HG02981 (cell line): ENCODE measurements at regions not wholly inside any gene's neighbourhood (a gene's known extent, or its start where the extent isn't known, plus 50 kb on each side); places are given as distances from the start of the nearest gene placed in this dataset.

Experiments
- ATAC-seq: cut with Tn5 transposase; IDR thresholded peaks from one replicate; pipeline ENCODE4 v1.9.1; 2021; ENCODE audit warnings: mild to moderate bottlenecking, moderate library complexity; ENCODE audit not compliant: unreplicated experiment

DNA sequence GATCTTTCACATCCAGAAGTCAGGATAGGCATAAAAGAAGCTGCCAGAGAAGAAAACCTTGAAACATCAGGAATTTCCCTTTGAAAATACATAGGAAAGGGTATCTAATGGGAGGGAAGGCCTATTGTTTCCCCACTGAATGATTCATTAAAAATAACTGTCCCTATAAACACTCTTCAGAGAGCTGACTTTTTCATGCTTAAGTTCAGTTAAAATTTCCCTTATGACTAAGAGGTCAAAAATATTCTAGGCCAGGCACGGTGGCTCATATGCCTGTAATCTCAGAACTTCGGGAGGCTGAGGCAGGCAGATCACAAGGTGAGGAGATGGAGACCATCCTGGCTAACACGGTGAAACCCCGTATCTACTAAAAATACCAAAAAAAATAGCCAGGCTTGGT lies 499.5 kb downstream of the ENC1 start:
- ATAC-seq = no peak

DNA sequence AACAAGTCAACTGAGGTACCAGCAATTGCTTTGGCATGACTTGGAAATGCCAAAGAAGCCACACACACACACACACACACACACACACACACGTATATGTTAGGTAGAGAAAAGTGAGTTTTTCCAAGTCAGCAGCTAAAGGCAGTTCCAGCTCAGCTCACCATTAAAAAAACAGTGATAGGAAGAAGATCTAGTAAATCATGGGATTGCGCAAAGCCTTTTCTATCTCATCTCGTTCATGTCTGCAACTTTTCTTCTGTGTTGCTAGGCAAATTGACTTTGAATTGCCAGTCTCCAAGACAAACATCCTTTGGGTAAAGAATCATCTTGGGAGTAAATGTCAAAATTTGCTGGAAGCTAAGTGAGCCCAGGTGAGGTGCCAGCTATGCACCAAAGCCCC lies 500.1 kb downstream of the ENC1 start:
- no peak for ATAC-seq

DNA sequence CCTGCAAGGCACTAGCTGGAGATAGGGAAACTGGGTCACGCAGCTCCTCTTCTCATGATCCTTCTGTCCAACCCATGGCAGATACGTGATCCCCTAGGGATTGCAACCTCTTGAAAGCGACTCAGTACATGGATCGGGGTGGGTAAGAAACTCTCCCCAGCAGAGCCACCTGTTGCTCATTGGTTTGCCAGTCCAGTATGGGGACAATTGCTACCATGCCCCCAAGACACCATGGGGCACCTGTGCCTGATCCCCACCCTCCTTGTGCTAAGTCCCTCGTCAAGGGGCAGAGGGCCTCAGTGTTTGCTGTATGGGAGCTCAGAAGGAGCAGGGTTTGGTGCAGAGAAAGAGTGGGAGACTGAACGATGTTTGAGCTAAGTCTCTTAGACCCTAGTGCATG lies 500.9 kb downstream of the ENC1 start:
- ATAC-seq = no peak

DNA sequence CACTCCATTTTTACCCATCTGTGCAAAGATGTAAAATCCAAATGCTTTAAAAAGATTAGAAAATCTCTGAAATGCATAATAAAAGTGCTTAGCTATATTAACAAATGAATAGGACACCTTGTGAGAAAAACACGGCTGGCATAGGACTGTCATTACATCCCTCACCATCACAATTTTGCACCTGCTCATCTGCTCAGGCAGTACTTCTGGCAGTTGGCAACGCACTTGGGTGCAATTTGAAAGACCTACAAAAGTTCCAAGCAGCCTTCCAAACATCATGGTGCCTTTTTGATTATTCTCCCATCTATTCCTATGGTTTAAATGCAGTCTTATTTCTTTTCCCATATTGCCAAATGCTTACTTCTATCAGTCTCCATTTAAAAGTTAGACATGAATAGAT lies 501.8 kb downstream of the ENC1 start:
- ATAC-seq = no peak

DNA sequence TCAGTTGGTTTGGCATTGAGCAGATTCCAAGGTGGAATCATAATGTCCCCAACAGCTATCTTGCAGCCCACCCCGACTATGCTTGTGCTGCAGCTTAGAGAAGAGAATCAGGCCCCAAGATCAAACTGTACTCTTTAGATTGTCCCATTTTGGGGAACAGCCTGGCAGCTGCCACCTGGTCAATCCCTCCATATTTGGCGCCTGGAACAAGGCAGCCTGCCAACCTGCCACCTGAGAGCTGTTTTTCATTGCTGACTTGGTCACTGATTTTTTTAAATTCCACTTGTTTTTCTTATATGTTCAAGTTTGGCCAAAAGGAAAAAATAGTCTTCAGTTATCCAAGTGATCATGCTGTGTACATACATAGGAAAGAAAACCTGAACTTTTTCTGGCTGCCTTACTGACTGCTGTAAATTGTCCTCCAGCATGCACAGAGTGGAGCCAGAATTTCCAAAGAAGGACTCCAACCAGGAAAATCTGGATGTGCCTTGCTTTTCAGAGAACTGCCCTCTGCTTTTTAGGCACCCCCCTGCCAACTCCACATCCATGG lies 504.2 kb downstream of the ENC1 start:
- no peak for ATAC-seq

DNA sequence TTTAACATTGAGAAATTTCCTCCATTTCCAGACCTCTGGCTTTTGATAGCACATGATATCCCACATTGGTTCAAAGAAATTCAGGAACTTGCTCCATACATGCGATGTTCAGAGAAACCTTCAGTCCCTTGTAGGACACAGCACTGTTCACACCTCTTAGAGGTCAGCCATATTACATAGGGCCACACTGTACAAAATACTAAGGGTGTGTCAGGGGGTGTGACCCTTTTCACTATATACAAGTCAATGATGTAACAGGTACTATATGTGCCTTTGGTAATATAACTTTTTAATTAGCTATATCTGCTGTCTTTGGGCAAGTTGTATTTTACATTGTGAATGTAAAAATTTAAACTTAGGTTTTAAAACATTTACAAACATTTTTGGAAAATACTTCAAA lies 505.5 kb downstream of the ENC1 start:
- ATAC-seq = no peak

DNA sequence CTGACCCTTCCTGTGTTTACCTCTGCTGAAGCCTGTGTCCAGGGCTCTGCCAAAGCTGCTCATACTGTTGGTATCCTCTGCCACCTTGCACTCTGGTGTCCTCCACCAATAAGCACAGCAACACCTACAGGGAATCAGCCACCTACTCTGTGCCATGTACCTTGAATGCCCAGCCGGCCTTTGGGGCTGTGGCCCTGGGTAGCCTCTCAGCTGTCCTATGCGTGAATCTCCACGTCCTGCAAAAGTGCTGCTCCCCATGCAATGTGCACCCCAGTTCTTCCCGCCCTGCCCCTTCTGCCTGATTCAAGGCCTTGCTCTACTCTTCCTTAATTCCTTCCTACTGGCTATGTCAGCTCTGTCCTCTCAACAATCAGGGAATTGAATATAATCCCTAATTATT lies 506.5 kb downstream of the ARHGEF28 start:
- no peak for ATAC-seq

DNA sequence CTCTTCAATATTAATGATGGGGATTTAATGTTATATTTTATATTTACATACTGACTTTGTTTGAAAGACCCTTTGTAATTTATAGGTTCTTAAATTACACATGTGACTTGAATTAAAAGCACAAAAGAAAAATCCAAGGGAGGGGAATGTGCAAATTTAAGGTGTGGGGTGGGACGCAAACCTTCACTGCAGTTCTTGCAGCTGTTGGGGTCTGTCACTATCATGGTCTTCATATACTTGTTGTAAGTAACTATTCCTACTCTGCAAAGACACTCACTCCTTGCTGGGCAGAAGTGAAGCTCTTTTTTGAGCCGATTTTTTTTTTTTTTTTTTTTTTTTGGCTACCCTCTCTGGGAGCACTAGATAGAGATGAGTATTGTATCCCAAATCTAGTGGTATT lies 505.3 kb downstream of the ARHGEF28 start:
- no peak for ATAC-seq

DNA sequence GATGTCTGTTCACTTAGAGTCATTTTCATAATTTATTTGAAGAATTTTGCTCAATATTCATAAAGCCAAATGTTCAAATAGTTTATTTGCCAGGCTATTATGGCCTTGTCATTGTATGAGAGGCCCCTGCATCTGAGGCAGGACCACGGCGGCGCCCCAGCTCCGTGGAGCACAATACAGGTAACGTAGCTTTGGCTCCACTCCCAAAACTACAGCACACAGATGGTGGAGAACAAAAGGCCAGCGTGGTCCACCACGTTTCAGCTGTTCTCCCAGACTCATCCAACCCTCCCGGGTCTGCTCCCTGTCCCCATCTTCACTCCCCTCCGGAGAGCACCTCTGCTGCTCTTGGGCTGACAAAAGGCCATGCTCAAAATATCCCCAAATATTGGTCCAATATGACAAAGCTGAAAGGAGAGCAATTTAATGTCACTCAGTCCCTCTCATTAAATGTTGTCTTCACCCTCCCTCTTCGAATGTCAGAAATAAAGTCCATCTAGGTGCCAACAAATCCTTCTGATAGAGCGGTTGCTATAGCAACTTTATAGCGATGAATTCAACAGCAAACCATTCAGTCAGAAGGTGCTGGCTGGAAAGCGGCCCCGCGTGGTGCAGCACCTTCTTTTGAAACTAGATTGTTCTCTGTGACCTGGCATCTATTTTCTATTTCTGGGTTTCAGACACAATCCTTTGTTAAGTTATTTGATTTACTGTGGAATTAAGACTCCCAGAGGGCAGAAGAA lies 504.3 kb downstream of the ARHGEF28 start:
- ATAC-seq = no peak

DNA sequence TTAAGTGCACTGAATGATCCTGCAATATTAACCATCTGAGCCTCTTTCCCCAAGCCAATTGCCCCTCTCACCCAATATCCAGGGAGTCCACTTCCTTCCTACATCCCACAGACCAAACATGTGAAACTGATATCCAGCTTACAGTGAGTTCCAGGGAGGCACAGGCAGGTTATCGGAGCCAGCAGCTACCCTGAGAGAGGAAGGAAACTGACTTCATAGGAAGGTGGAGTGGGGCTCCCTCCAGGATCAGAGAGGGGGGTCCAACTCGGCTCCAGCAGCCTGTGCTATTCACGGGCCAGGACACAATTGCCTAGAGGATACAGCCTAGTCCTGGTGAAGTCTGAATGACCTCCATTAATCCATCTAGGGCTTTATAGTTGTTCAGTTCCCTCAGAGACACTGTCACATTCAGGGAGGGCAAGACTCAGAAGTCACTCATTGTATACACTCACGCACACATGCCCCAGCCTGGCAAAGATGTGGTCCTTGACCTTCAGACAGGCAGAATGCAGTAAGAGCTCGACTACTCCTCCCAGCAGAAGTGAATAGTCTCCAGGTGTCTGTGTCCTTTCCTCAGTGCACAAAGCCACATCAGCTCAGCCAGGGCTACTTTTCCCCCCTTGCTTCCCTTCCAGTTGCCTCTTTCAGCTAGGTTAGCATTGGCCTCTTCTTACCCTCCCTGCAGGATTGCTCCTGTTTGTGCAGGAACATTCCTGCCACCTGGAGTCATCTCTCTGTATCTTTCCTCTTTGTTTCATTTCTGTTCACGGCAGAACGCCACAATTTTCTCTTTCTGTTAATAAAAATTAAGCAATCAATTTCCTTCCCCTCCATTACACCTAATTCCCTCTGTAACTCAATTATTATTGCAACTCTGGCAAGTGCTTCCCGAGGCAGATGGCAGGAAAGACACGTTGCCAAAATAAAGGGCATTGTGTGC lies 501.7 kb downstream of the ARHGEF28 start:
- no peak for ATAC-seq

DNA sequence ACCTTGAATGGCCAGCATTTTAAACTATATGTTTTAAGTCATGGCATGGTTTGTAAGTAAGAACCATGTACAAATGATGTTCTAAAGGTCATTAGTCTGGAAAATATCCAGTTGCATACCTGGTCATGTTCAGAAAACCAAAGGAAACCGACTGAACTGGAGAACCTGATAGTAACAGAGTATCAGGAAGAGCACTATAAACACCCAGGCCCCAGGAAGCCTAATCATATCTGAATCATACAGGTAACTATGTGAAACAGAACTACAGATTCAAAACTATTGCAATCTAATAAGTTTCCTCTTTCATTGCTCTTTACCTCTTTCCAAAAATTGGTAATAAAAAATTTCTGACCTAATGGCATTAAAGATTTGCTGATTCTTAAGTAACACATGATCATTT lies 500.3 kb downstream of the ARHGEF28 start:
- ATAC-seq = no peak

DNA sequence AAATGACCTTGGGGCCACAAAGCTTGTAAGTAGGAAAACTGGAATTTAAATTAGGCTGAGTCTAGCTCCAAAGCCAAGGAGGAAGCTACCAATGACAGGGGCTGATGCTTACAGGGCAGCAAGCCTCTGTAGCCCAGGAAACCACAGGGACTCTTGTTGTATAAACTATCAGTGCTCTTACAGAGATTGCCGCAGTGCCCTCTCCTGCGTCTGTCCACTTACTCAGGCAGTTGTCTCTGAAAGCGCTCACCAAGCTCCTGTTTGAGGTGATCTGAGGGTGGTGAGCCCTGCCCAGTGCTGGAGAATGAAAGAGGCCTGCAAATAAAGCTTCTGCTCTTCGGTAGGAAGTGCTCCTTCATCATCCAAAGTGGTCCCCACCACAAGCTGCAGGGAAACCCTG lies 498.8 kb downstream of the ARHGEF28 start:
- no peak for ATAC-seq

DNA sequence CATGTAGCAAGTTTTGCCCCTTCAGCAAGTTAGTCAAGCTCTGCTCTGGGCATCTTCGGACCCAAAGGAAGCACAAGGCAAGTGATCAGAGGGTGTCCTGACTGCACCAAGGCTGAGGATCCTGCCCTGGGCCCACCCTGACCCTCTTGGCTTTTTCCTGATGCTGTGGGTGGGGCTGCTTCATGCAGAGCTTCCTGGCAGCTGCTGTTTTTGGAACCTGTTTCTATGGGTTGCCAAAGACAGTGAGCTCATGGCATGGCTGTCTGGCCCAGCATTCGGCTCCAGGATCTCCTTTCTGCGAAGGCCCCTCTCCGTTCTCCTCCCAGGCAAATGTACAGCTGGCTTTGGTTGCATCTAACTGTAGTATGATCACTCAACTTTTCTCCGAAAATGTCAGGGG lies 497.9 kb downstream of the ARHGEF28 start:
- no peak for ATAC-seq

DNA sequence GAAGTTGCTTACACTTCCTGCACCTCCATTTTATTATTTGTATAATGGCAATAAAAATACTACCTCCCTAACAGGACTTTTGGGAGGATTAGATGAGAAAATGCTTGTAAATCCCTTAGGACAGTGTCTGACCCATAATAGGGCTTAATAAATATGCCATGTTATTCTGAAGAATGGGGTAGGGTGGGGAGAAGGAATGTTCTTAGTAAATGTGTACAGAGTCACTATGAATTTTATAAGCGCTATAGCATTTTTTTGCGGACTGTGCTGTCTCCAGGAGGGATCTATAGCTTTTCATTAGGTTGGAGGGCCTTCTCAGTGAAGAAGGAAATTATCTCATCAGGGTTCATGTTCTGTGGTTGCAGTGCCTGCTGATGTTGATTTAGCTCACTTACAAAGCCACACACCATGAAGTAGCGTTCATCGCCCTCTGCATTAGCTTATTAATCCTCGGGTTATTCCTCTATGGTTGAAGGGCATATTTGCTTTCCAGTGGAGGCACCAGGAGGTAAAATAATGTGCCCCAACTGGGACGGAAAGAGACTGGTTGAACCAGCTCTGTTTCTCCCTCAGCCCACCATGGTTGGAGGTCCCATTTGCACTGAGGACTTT lies 497.1 kb downstream of the ARHGEF28 start:
- ATAC-seq = no peak

DNA sequence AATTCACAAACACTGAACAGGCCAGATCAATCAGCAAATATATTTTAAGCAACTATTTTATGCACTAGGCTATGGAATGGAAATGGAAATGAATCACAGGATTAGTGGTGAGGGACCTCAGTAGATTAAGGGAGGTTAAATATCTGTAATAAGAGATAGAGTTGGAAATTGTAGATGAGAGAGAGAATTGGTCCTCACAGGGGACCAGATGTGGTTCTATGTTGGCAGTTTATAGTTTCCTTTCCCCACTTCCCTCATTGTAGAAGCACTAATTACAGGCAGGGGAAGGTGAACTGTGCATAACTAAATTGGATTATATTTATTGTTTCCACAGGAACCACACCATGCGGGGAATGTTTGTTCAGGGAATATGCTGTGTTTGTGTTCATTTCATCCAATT lies 496.2 kb downstream of the ARHGEF28 start:
- ATAC-seq = no peak

DNA sequence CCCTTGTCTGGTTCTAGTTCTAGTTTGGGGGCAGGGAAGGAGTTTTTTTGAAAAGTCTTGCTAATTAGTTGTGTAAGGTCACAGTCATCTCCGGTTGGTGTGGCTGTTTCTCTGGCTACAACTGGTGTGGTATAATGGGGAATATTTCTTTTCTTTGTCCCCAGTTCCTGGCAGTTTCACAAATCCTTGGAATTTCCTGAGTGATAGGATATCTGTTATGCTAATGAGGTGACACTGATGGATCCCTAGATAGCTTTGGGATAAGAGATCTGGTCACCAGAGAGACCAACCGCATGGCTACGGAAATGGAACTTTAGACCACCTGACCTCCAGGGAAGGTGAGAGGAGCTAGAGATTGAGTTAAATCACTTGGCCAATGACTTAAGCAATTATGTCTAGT lies 494.6 kb downstream of the ARHGEF28 start:
- no peak for ATAC-seq

DNA sequence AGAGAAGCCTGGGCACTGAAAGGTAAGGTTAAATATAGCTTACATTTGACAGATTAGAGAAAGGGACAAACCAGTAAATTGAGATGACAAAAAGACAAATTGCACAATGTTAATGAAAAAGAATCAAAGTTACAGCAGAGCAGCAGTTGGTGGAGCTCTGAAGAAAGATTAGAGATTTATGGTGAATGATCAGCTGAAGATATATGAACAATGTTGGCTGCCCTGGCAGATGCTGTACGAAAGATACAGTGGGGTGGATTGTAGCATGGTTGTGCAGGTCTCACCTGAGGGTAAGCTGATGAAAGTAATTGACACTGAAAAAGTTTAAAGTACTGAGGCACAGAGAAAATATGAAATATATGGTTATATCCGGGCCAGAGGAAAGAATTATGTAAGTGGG lies 492.1 kb downstream of the ARHGEF28 start:
- ATAC-seq = no peak

DNA sequence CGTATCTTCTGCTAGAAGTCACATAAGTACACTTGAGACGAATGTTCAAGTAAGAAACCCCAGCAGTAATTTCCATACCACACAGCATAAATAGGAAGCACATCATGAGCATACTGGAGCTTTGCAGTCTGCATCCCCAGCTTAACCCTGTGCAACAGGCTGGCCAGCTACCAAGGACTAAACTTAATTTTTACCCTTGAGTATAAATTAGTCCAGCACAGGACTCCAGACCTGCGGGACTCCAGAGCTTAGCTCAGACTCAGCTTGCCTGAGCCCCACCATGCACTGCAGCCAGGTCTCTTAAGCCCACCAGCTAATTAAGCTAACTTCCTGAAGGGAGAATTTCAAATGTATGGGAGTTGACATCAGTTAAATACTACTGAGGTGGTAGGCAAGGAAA lies 491.0 kb downstream of the ARHGEF28 start:
- ATAC-seq = no peak

DNA sequence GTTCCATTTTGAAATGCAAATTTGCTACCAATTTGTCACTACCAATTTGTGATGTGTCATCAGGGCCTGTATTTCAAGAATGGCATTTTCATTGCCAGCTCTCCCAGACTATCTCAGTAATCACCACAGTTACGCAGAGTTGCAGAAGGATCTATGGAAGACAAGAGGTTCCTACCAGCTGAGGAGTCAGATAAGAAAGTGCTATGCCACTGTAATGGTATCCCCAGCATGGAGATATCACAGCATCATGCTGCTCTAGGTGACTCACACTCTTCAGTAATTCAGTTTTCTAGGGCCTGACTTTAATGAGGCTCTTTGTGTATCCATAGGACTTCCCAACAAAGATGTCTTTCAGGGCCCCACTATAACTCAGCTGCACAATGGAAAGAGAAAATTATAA lies 490.3 kb downstream of the ARHGEF28 start:
- ATAC-seq = no peak

DNA sequence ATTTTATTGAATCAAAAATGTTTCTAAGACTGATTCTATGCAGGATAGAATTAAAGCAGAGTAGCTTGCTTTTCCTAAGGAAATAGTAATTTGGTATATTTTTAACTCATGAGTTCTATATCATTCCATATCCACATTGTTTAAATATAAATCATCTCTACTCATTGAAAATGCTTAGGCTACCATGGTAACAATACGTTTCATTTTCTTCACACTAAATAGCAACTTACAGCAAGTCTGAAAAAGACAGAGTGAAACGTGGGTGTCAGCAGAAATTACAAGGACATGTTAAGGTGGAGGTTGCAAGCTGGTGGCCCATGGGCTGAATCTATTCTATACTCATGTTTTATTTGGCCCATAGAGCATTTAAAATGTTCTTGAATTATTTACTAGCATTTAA lies 487.9 kb downstream of the ARHGEF28 start:
- no peak for ATAC-seq

DNA sequence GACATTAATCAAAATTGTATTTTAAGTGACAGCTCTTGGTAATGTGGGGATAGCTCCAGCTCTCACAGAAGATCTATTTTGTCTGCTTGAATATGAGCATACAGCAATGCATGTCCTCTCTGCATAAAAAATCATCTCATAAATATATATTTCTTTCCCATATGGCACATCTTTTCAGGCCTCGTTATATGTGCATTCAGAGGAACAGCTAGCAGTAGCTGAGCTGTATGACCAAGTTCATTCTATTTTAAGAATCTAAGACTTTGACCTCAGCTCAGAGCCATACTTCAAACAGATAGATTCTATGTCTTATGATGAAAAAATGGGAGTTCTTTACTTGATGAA lies 487.2 kb downstream of the ARHGEF28 start:
- no peak for ATAC-seq
